BJ (cell line): ENCODE measurements at regions not wholly inside any gene's neighbourhood (a gene's known extent, or its start where the extent isn't known, plus 50 kb on each side); places are given as distances from the start of the nearest gene placed in this dataset.

Source experiments
- CTCF ChIA-PET: fragments of 350-600 bp; formaldehyde crosslinking; extraction: SDS; loops from one replicate; lab custom pipeline; 2021; ENCODE audit warnings: antibody characterized with exemption, inconsistent platforms; lab: Yijun Ruan, JAX
- POLR2A ChIA-PET: fragments of 300-600 bp; sonication (Branson Sonifier 250); formaldehyde crosslinking; extraction: SDS; loops from one replicate; lab custom pipeline; 2021; ENCODE audit warnings: antibody characterized with exemption; lab: Charles Lee
- DNase-seq: peaks from one replicate; pipeline ENCODE4 v3.0.0-alpha.2; 2011; ENCODE audit warnings: low read depth
- H3K27me3 ChIP-seq: 2 replicates; pipeline ENCODE4 v1.6.0; 2011; ENCODE audit warnings: low read length; ENCODE audit not compliant: control insufficient read depth, insufficient read depth
- H3K36me3 ChIP-seq: 2 replicates; pipeline ENCODE4 v1.5.1; 2011; ENCODE audit warnings: low read length; ENCODE audit not compliant: control insufficient read depth, insufficient read depth
- H3K4me3 ChIP-seq: 2 replicates; pipeline ENCODE4 v1.5.1; 2011; ENCODE audit warnings: low read depth, mild to moderate bottlenecking, control low read depth, low read length
- TF ChIP-seq, protein P1 (sequence below): IDR thresholded peaks from 2 replicates; pipeline ENCODE4 v1.5.1; 2011; ENCODE audit warnings: low read depth, mild to moderate bottlenecking, control low read depth, inconsistent platforms, low read length, moderate library complexity; ENCODE audit not compliant: insufficient read depth

DNA sequence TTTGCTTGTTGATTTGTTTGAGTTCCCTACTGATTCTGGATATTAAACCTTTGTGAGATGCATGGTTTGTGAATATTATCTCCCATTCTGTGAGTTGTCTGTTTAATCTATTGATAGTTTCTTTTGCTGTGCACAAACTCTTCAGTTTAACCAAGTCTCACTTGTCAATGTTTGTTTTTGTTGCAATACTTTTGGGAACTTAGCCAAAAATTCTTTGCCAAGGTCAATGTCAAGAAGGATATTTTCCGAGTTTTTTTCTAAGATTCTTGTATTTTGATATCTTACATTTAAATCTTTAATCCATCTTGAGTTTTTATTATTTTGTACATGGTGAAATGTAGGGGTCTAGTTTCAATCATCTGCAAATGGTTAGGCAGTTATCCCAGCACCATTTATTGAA lies 1230.7 kb upstream of the NCAM2 start:
- Histone ChIP-seq H3K36me3 (no peaks in the 10 kb centered on the region), H3K27me3 (no peaks in the 10 kb centered on the region), H3K4me3 (no peak overlapping the region)
- POLR2A ChIA-PET, result no interaction called here
- CTCF ChIA-PET, result no interaction called here
- TF ChIP-seq, protein P1, sequence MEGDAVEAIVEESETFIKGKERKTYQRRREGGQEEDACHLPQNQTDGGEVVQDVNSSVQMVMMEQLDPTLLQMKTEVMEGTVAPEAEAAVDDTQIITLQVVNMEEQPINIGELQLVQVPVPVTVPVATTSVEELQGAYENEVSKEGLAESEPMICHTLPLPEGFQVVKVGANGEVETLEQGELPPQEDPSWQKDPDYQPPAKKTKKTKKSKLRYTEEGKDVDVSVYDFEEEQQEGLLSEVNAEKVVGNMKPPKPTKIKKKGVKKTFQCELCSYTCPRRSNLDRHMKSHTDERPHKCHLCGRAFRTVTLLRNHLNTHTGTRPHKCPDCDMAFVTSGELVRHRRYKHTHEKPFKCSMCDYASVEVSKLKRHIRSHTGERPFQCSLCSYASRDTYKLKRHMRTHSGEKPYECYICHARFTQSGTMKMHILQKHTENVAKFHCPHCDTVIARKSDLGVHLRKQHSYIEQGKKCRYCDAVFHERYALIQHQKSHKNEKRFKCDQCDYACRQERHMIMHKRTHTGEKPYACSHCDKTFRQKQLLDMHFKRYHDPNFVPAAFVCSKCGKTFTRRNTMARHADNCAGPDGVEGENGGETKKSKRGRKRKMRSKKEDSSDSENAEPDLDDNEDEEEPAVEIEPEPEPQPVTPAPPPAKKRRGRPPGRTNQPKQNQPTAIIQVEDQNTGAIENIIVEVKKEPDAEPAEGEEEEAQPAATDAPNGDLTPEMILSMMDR, result no peak
- no peak for DNase-seq

DNA sequence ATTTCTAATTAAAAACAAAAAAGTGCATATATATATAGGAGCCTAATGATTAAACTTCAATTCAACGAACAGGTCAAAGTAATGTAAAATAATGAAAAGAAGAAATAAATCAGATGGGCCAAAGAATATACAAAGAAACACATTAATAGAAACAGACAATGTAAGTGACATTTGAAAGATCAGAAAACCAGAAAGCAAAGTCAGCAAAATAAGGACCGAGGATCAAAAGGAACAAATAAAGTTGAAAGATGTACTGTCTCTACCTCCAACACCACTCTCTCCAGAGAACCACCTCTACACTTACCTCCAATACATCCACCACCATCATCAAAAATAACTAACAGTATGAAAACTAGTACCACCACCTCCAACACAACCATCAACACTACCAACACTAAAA lies 1226.3 kb upstream of the NCAM2 start:
- no peak for DNase-seq
- H3K36me3 ChIP-seq, result no peaks in the 10 kb centered on the region
- CTCF ChIA-PET, result no interaction called here
- POLR2A ChIA-PET, result no interaction called here
- no peaks in the 10 kb centered on the region for H3K27me3 ChIP-seq
- H3K4me3 ChIP-seq, result no peak overlapping the region
- TF ChIP-seq, protein P1, result no peak

DNA sequence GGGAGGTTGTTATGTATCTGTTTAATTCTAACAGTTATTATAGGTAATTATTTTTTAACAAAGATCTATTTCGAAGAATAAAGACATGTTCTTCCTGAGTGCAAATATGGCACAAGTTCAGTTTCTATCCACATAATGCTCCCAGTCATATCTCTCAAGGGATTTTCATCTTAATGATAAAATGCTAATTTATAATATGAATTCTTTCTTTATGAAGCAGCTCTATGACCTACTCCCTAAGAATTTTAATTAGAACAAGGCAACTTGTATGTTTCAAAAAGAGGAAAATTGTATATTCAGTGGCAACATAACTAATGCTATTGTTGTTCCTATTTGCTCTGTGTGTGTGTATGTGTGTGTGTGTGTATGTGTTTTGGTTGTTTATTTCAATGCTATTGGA lies 1222.1 kb upstream of the NCAM2 start:
- H3K4me3 ChIP-seq, result no peak overlapping the region
- ChIA-PET POLR2A (no interaction called here), CTCF (no interaction called here)
- H3K36me3 ChIP-seq, result no peaks in the 10 kb centered on the region
- no peak for DNase-seq
- H3K27me3 ChIP-seq, result no peaks in the 10 kb centered on the region
- TF ChIP-seq, protein P1, result no peak

DNA sequence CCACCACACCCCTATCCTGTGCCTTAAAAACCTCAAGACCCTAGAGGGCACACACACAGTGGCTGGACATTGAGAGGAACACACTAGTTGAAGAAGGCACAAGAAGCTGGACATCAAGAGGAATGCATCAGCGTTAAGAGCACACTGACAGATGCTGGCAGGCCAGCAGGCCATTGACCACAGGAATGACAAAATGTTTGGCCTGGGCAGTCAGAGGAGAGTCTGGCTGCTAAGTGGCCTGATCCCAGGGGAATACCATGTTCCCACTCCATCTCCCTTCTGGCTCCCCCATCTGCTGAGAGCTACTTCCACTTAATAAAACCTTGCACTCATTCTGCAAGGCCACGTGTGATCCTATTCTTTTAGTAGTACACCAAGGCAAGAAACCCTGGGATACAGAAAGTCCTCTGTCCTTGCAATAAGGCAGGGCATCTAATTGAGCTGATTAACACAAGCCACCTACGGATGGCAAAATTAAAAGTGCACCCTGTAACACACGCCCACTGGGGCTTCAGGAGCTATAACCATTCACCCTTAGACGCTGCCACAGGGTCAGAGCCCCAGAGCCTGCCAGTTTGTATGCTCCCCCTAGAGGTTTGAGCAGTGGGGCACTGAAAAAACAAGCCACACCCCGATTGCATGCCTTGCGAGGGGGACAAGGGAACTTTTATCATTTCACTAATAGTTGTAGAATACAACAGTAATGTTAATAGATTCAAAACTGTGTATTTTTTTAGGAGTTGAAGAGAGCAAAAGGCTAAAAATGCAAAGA lies 1216.1 kb upstream of the NCAM2 start:
- Histone ChIP-seq H3K4me3 (no peak overlapping the region), H3K27me3 (no peaks in the 10 kb centered on the region), H3K36me3 (no peaks in the 10 kb centered on the region)
- DNase-seq, result no peak
- CTCF ChIA-PET, result no interaction called here
- TF ChIP-seq, protein P1, result no peak
- POLR2A ChIA-PET, result no interaction called here

DNA sequence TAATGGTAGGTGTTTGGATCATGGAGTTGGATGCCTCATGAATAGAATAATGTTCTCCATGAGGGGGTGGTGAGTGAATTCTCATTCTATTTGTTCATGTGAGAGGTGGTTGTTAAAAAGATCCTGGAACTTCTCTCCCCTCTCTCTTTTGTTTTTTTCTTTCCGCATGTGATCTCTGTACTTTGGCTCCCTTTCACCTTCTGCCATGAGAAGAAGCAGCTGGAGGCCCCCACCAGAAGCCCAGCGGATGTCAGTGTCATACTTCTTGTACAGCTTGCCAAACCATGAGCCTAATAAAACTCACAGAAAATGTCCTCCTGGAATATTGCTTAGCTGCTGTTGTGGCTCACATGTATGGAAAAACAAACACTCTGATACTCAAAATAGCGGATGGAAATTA lies 1212.3 kb upstream of the NCAM2 start:
- POLR2A ChIA-PET, result no interaction called here
- CTCF ChIA-PET, result no interaction called here
- no peak overlapping the region for H3K4me3 ChIP-seq

More for the DNA sequence above, 1212.3 kb upstream of the NCAM2 start:
- Histone ChIP-seq H3K36me3 (no peaks in the 10 kb centered on the region), H3K27me3 (no peaks in the 10 kb centered on the region)
- TF ChIP-seq, protein P1, result no peak
- DNase-seq, result no peak
